Caco-2 (cell line): ENCODE measurements at regions not wholly inside any gene's neighbourhood (a gene's known extent, or its start where the extent isn't known, plus 50 kb on each side); places are given as distances from the start of the nearest gene placed in this dataset.
A peak's percentile ranks its signal among the peaks of the same experiment; 100 is the strongest.
"Not testable (repeated sequence)": the region's sequence is repeated elsewhere in the genome, so short reads cannot be mapped to it uniquely, and the experiment has no call there.

Experiments
- BruUV-seq: library from RNA; stranded (reverse); fragments of 400-500 nt; replicated peaks from 2 replicates; lab custom pipeline; 2021; lab: Mats Ljungman, UMichigan
- CTCF ChIA-PET: fragments of 300-600 bp; sonication (Branson Sonifier 250); formaldehyde crosslinking; loops from one replicate; lab custom pipeline; 2022; ENCODE audit warnings: antibody characterized with exemption; lab: Charles Lee
- POLR2A ChIA-PET: fragments of 300-600 bp; sonication (Branson Sonifier 250); formaldehyde crosslinking; loops from one replicate; lab custom pipeline; 2022; ENCODE audit warnings: antibody characterized with exemption; lab: Charles Lee
- DNase-seq, 2 experiments: peaks; one replicate each; pipeline versions ENCODE4 v3.0.0 to v3.0.0-alpha.2; 2020 to 2022
- H3K27me3 ChIP-seq: replicated peaks from 2 replicates; pipeline ENCODE4 v1.6.0; 2011; ENCODE audit warnings: low read length; ENCODE audit not compliant: control insufficient read depth, insufficient read depth
- H3K36me3 ChIP-seq: 2 replicates; pipeline ENCODE4 v1.5.1; 2011; ENCODE audit warnings: low read length; ENCODE audit not compliant: control insufficient read depth, insufficient read depth
- H3K4me1 ChIP-seq: fragments of 250-450 bp; sonication (Bioruptor Pico); 2 replicates; pipeline ENCODE4 v1.5.1; 2020; ENCODE audit warnings: mild to moderate bottlenecking
- H3K4me3 ChIP-seq: 2 replicates; pipeline ENCODE4 v1.5.1; 2011; ENCODE audit warnings: low read depth, mild to moderate bottlenecking, control low read depth, low read length
- H3K9me3 ChIP-seq: fragments of 250-450 bp; sonication (Bioruptor Pico); 2 replicates; pipeline ENCODE4 v1.5.1; 2020; ENCODE audit warnings: mild to moderate bottlenecking, moderate library complexity
- H3K27ac Mint-ChIP-seq: one replicate; pipeline ENCODE4 v1.8.0; 2022; ENCODE audit warnings: mixed read lengths; ENCODE audit not compliant: unreplicated experiment
- H3K27me3 Mint-ChIP-seq: one replicate; pipeline ENCODE4 v1.8.0; 2022; ENCODE audit warnings: mixed read lengths; ENCODE audit not compliant: insufficient read depth, unreplicated experiment
- H3K36me3 Mint-ChIP-seq: one replicate; pipeline ENCODE4 v1.8.0; 2022; ENCODE audit warnings: mild to moderate bottlenecking, mixed read lengths; ENCODE audit not compliant: insufficient read depth, unreplicated experiment
- H3K4me1 Mint-ChIP-seq: one replicate; pipeline ENCODE4 v1.8.0; 2022; ENCODE audit warnings: low read depth, mixed read lengths; ENCODE audit not compliant: unreplicated experiment
- H3K4me3 Mint-ChIP-seq: one replicate; pipeline ENCODE4 v1.8.0; 2022; ENCODE audit warnings: mild to moderate bottlenecking, moderate library complexity, mixed read lengths; ENCODE audit not compliant: unreplicated experiment
- H3K9me3 Mint-ChIP-seq: one replicate; pipeline ENCODE4 v1.8.0; 2022; ENCODE audit warnings: mixed read lengths; ENCODE audit not compliant: unreplicated experiment
- intact Hi-C: fragments of 100-400 bp; cut with micrococcal nuclease; formaldehyde crosslinking; loops from one replicate; pipeline ENCODE4 v1.10.0; 2022; ENCODE audit not compliant: unreplicated experiment
- TF ChIP-seq, protein P1 (sequence below), 2 experiments: fragments of 200-600 bp in 1 of 2; IDR thresholded peaks; 1 replicate in 1 of 2; 2 replicates in 1 of 2; pipeline versions ENCODE4 v1.5.1 to v1.8.0; 2011 to 2022; ENCODE audit warnings: antibody characterized with exemption in 1 of 2, control low read depth in 1 of 2, inconsistent platforms in 1 of 2, low read depth in 1 of 2, low read length in 1 of 2, mild to moderate bottlenecking in 1 of 2, moderate library complexity in 1 of 2; ENCODE audit not compliant: insufficient read depth in 1 of 2, severe bottlenecking in 1 of 2, unreplicated experiment in 1 of 2

DNA sequence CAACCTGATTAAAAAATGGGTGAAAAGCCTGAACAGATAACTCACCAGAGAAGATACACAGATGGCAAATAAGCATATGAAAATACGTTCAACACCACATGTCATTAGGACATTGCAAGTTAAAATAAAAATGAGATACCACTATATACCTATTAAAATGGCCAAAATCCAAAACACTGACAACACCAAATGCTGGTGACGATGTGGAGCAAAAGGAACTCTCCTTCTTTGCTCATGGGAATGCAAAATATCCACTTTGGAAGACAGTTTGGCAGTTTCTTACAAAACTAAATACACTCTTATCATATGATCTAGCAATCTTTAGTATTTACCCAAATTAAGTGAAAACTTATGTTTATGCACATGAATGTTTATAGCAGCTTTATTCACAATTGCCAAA is 100.5 kb upstream of the ARID1B start:
- H3K4me3 Mint-ChIP-seq, result no peak overlapping the region
- intact Hi-C loops, result no loop called here
- no peak for DNase-seq
- no peaks in the 10 kb centered on the region for H3K36me3 Mint-ChIP-seq
- Histone ChIP-seq H3K36me3 (no peaks in the 10 kb centered on the region), H3K27me3 (no peaks in the 10 kb centered on the region), H3K4me3 (no peak overlapping the region), H3K9me3 (peaks cover 2% of the 10 kb centered on the region; the same call in 1 of the 2 replicates), H3K4me1 (no peaks in the 10 kb centered on the region)
- peaks cover 22% of the 10 kb centered on the region for H3K9me3 Mint-ChIP-seq
- no peaks in the 10 kb centered on the region for H3K27me3 Mint-ChIP-seq
- CTCF ChIA-PET, result no interaction called here
- TF ChIP-seq, protein P1, sequence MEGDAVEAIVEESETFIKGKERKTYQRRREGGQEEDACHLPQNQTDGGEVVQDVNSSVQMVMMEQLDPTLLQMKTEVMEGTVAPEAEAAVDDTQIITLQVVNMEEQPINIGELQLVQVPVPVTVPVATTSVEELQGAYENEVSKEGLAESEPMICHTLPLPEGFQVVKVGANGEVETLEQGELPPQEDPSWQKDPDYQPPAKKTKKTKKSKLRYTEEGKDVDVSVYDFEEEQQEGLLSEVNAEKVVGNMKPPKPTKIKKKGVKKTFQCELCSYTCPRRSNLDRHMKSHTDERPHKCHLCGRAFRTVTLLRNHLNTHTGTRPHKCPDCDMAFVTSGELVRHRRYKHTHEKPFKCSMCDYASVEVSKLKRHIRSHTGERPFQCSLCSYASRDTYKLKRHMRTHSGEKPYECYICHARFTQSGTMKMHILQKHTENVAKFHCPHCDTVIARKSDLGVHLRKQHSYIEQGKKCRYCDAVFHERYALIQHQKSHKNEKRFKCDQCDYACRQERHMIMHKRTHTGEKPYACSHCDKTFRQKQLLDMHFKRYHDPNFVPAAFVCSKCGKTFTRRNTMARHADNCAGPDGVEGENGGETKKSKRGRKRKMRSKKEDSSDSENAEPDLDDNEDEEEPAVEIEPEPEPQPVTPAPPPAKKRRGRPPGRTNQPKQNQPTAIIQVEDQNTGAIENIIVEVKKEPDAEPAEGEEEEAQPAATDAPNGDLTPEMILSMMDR (IDR thresholded peaks at IDR 0.05; ENCODE audit: insufficient read depth in 1 of 2, low read depth in 1 of 2, low read length in 1 of 2, severe bottlenecking in 1 of 2, unreplicated experiment in 1 of 2), result no peak
- no TSS peak for BruUV-seq
- H3K27ac Mint-ChIP-seq, result no peak overlapping the region
- POLR2A ChIA-PET, result no interaction called here
- H3K4me1 Mint-ChIP-seq, result no peaks in the 10 kb centered on the region

DNA sequence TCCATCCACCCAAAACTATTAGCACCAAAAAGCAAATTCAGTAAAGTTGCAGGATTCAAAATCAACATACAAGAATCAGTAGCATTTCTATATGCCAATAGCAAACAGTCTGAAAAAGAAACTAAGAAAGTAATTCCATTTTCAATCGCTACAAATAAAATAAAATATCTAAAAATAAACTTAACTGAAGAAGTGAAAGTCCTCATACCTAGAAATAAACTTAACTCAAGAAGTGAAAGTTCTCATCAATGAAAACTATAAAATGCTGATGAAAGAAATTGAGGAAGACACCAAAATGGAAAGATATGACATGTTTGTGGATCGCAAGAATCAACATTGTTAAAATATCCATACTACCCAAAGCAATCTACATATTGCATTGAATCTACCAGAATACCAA is 103.0 kb upstream of the ARID1B start:
- Histone ChIP-seq H3K4me1 (no peaks in the 10 kb centered on the region), H3K36me3 (no peaks in the 10 kb centered on the region), H3K27me3 (no peaks in the 10 kb centered on the region), H3K4me3 (no peak overlapping the region), H3K9me3 (peaks cover 2% of the 10 kb centered on the region; the same call in 1 of the 2 replicates)
- Mint-ChIP-seq H3K27me3 (no peaks in the 10 kb centered on the region), H3K36me3 (no peaks in the 10 kb centered on the region), H3K4me3 (no peak overlapping the region), H3K4me1 (no peaks in the 10 kb centered on the region), H3K9me3 (peaks cover 22% of the 10 kb centered on the region), H3K27ac (no peak overlapping the region)
- intact Hi-C loops, result no loop called here
- no peak for DNase-seq
- TF ChIP-seq, protein P1 (IDR thresholded peaks at IDR 0.05; ENCODE audit: insufficient read depth in 1 of 2, low read depth in 1 of 2, low read length in 1 of 2, severe bottlenecking in 1 of 2, unreplicated experiment in 1 of 2), result no peak
- CTCF ChIA-PET, result no interaction called here
- BruUV-seq, result no TSS peak
- POLR2A ChIA-PET, result no interaction called here

- H3K9me3 ChIP-seq, H3K4me3 Mint-ChIP-seq, BruUV-seq, H3K36me3 ChIP-seq, H3K36me3 Mint-ChIP-seq, POLR2A ChIA-PET, H3K4me1 ChIP-seq, H3K27ac Mint-ChIP-seq, H3K4me3 ChIP-seq, H3K4me1 Mint-ChIP-seq, DNase-seq, H3K27me3 Mint-ChIP-seq, intact Hi-C loops, CTCF ChIA-PET, H3K27me3 ChIP-seq: not testable (repeated sequence)
- H3K9me3 Mint-ChIP-seq, result peaks cover 12% of the 10 kb centered on the region
Measured at GRCh38 chr6:156670097-156670496, 107.1 kb upstream of the ARID1B start.

DNA sequence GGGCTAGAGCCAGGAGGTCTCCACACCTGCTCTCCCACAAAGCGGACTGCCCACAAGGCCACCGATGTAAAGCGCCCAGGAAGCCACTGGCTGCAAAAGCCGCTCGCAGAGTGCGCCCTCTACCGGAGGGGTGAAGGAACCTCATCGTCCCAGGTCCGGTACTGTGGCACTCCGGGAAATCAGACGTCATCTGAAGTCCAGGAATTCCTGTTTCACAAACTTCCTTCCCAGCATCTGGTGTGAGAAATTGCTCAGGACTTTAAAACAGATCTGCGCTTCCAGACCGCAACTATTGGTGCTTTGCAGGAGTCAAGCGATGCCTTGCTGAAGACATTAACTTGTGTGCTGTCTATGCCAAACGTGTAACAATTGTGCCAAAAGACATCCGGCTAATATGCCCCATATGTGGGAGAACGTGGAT is 115.1 kb upstream of the ARID1B start:
- H3K4me3 ChIP-seq, result no peak overlapping the region
- intact Hi-C loops, result no loop called here

More for the DNA sequence above, 115.1 kb upstream of the ARID1B start:
- peaks cover 29% of the 10 kb centered on the region for H3K9me3 Mint-ChIP-seq
- H3K4me3 Mint-ChIP-seq, result no peak overlapping the region
- ChIA-PET CTCF (no interaction called here), POLR2A (no interaction called here)
- H3K27me3 Mint-ChIP-seq, result peaks cover 10% of the 10 kb centered on the region
- no peaks in the 10 kb centered on the region for H3K36me3 Mint-ChIP-seq
- H3K27ac Mint-ChIP-seq, result no peak overlapping the region
- peaks cover 15% of the 10 kb centered on the region for H3K4me1 Mint-ChIP-seq
- Histone ChIP-seq H3K27me3 (no peaks in the 10 kb centered on the region), H3K9me3 (peaks cover 5% of the 10 kb centered on the region; the same call in 1 of the 2 replicates), H3K36me3 (no peaks in the 10 kb centered on the region), H3K4me1 (peaks cover 7% of the 10 kb centered on the region; the same call in 1 of the 2 replicates)
- no TSS peak for BruUV-seq
- TF ChIP-seq, protein P1 (IDR thresholded peaks at IDR 0.05; ENCODE audit: insufficient read depth in 1 of 2, low read depth in 1 of 2, low read length in 1 of 2, severe bottlenecking in 1 of 2, unreplicated experiment in 1 of 2), result peak; percentile 26 to 30
- DNase-seq, result peak in 1 of 2 experiments; percentile 25
